Gastrocnemius medialis (tissue), 4 donors: ENCODE measurements at regions not wholly inside any gene's neighbourhood (a gene's known extent, or its start where the extent isn't known, plus 50 kb on each side); places are given as distances from the start of the nearest gene placed in this dataset.

Source experiments
- POLR2A ChIP-seq, 2 donors: fragments of 450-650 bp; IDR thresholded peaks; one replicate each; pipeline ENCODE4 v1.6.1; 2017; ENCODE audit warnings: antibody characterized with exemption in 2 of 2, mild to moderate bottlenecking in 2 of 2, moderate library complexity in 2 of 2
- TF ChIP-seq, protein P1 (sequence below), 5 experiments: fragments of 450-650 bp in 3 of 5; fragments of 200-600 bp in 2 of 5; sonication (generic) in 2 of 5; IDR thresholded peaks in 4 of 5; conservative IDR thresholded peaks in 1 of 5; 1 replicate in 4 of 5; 2 replicates in 1 of 5; pipeline ENCODE4 v1.5.1; 2016 to 2019; ENCODE audit warnings: antibody characterized with exemption in 5 of 5, mild to moderate bottlenecking in 3 of 5, moderate library complexity in 3 of 5

DNA sequence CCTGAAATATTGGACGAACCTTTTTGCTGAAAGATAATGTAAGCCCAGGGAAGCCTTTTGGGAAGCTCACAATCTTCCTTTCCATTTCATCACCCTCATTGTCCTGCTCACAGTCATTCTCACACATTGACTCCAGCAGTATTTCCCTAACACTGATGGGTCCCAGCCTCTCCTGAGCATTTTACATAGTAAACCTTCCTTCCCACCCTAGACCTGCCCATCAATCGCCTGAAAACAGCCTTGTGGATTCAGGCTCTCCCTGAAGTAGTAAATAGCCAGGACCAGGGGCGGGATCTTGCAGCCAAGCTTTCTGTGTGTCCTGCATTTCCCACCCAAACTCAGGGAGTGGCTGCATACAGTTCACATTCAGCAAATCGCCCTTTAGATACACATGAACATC is 149.9 kb downstream of the CYRIA start:
- TF ChIP-seq, protein P1, sequence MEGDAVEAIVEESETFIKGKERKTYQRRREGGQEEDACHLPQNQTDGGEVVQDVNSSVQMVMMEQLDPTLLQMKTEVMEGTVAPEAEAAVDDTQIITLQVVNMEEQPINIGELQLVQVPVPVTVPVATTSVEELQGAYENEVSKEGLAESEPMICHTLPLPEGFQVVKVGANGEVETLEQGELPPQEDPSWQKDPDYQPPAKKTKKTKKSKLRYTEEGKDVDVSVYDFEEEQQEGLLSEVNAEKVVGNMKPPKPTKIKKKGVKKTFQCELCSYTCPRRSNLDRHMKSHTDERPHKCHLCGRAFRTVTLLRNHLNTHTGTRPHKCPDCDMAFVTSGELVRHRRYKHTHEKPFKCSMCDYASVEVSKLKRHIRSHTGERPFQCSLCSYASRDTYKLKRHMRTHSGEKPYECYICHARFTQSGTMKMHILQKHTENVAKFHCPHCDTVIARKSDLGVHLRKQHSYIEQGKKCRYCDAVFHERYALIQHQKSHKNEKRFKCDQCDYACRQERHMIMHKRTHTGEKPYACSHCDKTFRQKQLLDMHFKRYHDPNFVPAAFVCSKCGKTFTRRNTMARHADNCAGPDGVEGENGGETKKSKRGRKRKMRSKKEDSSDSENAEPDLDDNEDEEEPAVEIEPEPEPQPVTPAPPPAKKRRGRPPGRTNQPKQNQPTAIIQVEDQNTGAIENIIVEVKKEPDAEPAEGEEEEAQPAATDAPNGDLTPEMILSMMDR (IDR thresholded peaks at IDR 0.05 in 4 of 5, conservative IDR thresholded peaks at IDR 0.05 in 1 of 5): no peak
- no peak for TF ChIP-seq POLR2A (IDR thresholded peaks at IDR 0.05)
